Fibroblast of peridontal ligament (primary cell): ENCODE measurements at regions not wholly inside any gene's neighbourhood (a gene's known extent, or its start where the extent isn't known, plus 50 kb on each side); places are given as distances from the start of the nearest gene placed in this dataset.
"Not testable (repeated sequence)": the region's sequence is repeated elsewhere in the genome, so short reads cannot be mapped to it uniquely, and the experiment has no call there.

Experiments used
- DNase-seq: peaks from one replicate; pipeline ENCODE4 v3.0.0-alpha.2; 2010; ENCODE audit errors: extremely low read depth

GRCh38 chr6:137802408-137803182 is 64.5 kb upstream of the TNFAIP3 start:
- no peak for DNase-seq

- no peak for DNase-seq
Observed at GRCh38 chr6:137804637-137805036, 62.4 kb upstream of the TNFAIP3 start.

- no peak for DNase-seq
Observed at GRCh38 chr6:137805622-137806021, 61.4 kb upstream of the TNFAIP3 start.

GRCh38 chr6:137806914-137807682 is 60.0 kb upstream of the TNFAIP3 start:
- no peak for DNase-seq

GRCh38 chr6:137808191-137808590 is 58.9 kb upstream of the TNFAIP3 start:
- peak; percentile 62 for DNase-seq

- no peak for DNase-seq
Observed at GRCh38 chr6:137808836-137809315, 58.2 kb upstream of the TNFAIP3 start.

- DNase-seq: not testable (repeated sequence)
Observed at GRCh38 chr6:137809895-137810553, 57.0 kb upstream of the TNFAIP3 start.

GRCh38 chr6:137810554-137811120 is 56.4 kb upstream of the TNFAIP3 start:
- DNase-seq: no peak

GRCh38 chr6:137811121-137811915 is 55.7 kb upstream of the TNFAIP3 start:
- DNase-seq: peak; percentile 77

GRCh38 chr6:137811916-137812553 is 55.0 kb upstream of the TNFAIP3 start:
- peak; percentile 49 for DNase-seq

- no peak for DNase-seq
Observed at GRCh38 chr6:137813308-137813970, 53.6 kb upstream of the TNFAIP3 start.

GRCh38 chr6:137814030-137814429 is 53.0 kb upstream of the TNFAIP3 start:
- DNase-seq: not testable (repeated sequence)

GRCh38 chr6:137815692-137816091 is 51.4 kb upstream of the TNFAIP3 start:
- DNase-seq: no peak

GRCh38 chr6:137816133-137816579 is 50.9 kb upstream of the TNFAIP3 start:
- no peak for DNase-seq

- DNase-seq: no peak
Observed at GRCh38 chr6:137816688-137817618, 50.1 kb upstream of the TNFAIP3 start.
